ENCODE measurements at regions not wholly inside any gene's neighbourhood (a gene's known extent, or its start where the extent isn't known, plus 50 kb on each side); places are given as distances from the start of the nearest gene placed in this dataset.

GRCh38 chr11:98411777-98412176 lies 609.0 kb upstream of the CNTN5 start:
- TF ChIP-seq EZH2 (IDR thresholded peaks at IDR 0.05; ENCODE audit: low read depth) (no peak), CTCF (conservative IDR thresholded peaks at IDR 0.05) (no peak)

Data from PC-9 (cell line).